ENCODE measurements at regions not wholly inside any gene's neighbourhood (a gene's known extent, or its start where the extent isn't known, plus 50 kb on each side); places are given as distances from the start of the nearest gene placed in this dataset.
"Not testable (repeated sequence)": the region's sequence is repeated elsewhere in the genome, so short reads cannot be mapped to it uniquely, and the experiment has no call there.

DNA sequence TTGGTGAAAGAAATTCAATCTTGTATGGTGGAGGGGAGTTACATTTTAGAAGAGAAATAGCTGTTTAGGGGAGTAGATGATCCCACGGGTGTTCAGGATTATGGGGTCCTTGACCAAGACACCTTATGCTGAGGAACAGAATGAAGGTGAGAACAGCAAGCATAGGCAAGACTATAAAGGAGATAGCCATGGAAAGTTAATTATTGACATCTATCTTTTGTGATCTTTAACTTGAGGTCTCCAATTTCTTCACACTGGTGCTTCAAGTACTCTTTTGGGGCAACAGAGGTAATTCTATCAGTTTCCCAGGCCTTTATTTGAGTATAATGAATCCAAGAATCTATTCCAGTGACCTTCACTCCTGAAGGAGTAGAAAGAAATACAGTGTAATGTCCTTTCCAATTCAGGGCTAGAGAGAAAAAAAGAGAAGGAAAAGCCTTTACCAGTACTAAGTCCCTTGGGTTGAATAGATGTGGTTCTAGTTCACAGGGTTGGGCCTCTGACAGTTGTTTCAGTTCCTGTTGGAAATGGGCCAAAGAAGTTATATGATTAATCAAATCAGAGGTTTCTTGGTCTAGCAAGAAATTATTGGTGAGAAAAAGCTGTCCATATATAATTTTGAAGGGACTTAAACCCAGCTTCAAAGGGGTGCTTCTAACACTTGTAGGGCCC is 2104.1 kb upstream of the ACO1 start:
- DNase-seq (ENCODE audit: insufficient read length, low spot score) (no peak), FAIRE-seq (no peak)

DNA sequence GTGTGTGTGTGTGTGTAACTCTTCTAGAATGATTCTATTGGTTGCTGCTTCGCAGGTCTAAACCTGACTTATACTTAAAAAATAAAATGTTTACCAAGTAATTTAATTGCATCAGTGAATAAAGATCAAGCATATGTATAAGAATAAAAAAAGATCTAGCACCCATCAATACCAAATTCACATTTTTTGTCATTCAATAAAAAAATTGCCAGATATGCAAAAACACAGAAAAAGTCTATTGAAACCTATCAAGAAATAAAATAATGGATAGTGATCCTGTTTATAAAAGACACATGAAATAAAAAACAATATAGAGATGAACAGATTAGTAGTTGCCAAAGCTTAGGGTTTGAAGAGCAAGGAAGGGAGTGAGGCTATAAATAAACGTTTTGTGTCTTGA is 2095.0 kb upstream of the ACO1 start:
- no peak for DNase-seq (ENCODE audit: insufficient read length, low spot score)
- FAIRE-seq = no peak

DNA sequence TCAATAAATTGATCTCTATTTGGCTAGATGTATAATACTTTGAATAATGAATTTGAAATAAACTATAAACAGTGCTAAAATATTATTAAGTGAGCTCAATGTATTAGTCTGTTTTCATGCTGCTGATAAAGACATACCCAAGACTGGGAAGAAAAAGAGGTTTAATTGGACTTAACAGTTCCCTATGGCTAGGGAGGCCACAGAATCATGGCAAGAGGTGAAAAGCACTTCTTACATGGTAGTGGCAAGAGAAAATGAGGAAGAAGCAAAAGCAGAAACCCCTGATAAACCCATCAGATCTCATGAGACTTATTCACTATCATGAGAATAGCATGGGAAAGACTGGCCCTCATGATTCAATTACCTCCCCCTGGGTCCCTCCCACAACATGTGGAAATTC is 2092.4 kb upstream of the ACO1 start:
- DNase-seq (ENCODE audit: insufficient read length, low spot score) = not testable (repeated sequence)

DNA sequence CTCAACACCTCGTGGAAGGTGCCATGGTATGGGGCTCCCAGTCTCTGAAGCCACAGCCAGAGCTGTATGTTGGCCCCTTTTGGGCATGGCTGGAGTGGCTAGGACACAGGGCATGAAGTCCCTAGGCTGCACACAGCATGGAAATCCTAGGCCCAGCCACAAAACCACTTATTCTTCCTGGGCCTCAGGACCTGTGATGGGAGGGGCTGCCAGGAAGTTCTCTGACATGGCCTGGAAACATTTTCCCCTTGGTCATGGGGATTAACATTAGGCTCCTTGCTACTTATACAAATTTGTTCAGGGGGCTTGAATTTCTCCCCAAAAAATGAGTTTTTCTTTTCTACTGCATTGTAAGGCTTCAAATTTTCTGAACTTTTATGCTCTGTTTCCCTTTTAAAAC is 2091.2 kb upstream of the ACO1 start:
- FAIRE-seq (no peak), DNase-seq (ENCODE audit: insufficient read length, low spot score) (no peak)

More for the DNA sequence above, 2092.4 kb upstream of the ACO1 start:
- not testable (repeated sequence) for FAIRE-seq

DNA sequence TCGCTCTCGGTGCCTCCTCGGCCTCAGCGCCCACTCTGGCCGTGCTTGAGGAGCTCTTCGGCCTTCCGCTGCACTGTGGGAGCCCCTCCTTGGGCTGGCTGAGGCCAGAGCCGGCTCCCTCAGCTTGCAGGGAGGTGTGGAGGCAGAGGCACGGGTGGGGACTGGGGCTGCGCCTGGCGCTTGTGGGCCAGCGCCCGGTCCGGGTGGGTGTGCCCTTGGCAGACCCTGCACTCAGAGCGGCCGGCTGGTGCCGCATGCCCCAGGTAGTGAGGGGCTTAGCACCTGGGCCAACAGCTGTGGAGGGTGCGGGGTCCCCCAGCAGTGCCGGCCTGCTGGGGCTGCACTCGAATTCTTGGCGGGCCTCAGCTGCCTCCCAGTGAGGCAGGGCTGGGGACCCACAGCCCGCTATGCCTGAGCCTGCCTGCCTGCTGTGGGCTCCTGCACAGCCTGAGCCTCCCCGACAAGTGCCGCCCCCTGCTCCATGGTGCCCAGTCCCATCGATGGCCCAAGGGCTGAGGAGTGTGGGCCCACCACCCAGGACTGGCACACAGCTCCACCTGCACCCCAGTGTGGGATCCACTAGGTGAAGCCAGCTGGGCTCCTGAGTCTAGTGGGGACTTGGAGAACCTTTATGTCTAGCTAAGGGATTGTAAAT is 2085.2 kb upstream of the ACO1 start:
- DNase-seq (ENCODE audit: insufficient read length, low spot score) = no peak
- FAIRE-seq = no peak

DNA sequence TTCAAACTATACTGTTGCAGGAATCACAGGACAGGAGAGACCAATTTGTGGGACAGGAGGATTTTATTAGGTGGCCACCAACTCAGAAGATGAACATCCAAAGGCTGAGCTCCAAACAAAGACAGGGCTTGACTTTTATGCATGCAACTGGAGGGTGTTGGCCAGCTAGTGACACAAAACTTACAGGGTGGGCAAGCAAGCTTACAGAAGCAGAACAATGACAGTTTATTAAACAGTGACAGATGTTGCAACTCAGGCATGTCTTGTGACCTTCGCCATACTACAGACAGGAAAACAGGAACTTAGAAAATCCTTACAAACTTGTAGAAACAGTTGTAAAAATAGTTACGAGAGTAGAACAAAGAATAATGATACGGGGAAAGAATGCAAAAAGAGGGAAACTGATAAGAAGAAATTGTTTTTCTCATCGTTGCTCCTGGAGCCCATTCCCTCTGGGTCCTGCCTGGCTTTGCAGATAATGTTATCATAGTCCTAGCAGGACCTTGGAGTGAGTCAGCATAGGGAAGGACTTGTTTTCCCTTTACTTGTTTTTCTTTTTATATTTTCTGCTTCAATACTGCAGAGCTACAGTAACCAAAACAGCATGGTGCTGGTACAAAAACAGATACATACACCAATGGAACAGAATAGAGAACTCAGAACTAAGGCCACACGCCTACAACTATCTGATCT is 2083.0 kb upstream of the ACO1 start:
- FAIRE-seq (no peak), DNase-seq (ENCODE audit: insufficient read length, low spot score) (no peak)

DNA sequence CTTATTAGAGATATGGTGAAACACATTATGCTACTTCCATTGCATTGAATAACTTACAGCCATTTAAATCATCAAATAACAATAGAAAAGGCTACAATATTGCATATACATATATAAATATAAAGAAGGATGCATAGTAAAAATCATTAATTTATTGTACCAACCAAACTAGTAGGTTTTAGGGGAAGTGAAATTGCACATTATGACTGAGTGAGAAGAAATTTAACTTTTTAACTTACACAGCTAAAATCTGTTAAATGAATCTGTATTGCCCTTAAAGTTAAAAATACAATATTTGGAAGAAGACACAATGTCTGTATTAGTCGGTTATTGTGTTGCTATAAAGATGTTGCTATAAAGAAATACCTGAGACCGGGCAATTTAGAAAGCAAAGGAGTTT is 2073.7 kb upstream of the ACO1 start:
- DNase-seq (ENCODE audit: insufficient read length, low spot score) (no peak), FAIRE-seq (no peak)

DNA sequence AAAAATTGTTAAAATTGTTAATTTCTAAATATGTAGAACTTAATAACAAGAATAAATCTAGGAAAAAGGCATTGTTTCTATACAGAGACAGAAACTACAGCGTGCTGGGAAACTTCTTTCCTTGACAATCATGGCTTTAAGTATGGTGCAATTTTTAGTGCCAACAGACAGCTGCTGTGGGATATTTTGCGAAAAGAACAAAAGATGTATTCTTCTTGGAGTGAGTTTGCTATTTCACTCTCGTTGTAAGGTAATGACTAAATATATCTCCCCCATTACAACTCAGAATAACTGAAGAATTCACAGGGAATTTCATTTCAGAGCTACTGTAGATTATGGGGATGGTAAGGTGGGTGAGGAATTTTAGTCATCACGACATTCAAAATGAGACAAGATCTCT is 2055.0 kb upstream of the ACO1 start:
- no peak for DNase-seq (ENCODE audit: insufficient read length, low spot score)
- no peak for FAIRE-seq

DNA sequence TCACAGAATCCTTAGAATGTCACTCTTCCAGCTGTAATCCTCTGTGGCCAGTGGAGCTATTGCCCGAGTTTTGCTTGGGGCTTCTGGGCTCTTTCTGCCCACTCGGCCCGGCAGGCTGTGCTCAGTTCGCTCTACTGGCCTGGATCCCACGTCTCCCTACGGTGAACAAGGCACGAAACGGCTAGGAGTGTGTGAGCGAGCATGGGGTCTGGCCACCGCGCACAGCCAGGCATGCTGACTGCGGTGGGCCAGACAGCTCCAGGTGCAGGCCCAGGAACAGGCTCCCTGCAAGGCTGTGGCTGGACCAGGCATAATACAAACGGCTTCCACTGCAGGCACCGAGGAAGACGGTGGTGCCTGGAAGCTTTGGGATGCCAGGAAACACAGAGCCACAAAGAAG is 2035.5 kb upstream of the ACO1 start:
- FAIRE-seq (no peak), DNase-seq (ENCODE audit: insufficient read length, low spot score) (no peak)

DNA sequence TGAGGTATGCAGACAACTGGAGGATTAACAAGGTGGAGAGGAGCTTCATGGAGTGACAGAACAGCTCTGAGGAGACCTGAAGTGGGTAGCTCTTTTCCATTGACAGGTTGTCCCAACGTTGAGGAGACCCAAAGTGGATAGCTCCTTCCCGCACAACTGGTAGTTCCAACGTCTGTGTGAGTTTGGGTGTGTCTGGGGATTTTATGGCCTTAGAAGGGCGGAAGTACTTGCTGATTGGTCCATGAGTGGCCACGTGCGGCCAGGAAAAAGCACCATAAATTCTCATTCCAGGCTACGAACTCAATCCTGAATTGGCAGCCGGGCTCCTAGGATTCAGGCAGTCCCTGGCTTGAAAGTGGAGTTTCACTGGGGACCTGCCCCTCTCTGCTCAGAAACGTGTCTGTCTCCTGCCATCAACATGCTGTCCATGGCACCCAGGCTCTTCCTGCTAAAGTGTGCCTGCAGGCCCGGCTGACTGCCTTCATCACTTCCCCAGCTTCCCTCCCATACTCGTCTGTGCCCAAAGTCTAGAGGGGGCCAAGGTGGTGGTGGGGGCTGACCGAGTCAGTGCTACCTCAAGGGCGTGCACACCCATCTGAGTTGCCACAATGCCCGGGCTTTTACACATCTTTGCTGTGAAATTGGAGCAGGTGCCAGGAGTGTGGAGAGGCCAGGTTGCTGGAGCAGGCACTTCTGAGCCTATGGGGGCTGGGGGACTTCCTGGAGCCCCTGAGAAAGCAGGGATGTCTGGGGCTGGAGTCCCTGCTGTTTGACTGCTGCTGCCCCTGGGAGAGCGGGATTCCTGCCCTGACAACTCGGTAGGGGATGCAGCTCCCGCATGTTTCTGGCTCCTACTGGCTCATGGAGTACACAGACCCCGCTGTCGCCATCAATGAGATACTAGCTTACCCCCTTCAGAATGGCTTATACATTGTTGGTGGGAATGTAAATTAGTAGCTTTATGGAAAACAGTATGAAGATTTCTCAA is 2034.6 kb upstream of the ACO1 start:
- FAIRE-seq (no peak), DNase-seq (ENCODE audit: insufficient read length, low spot score) (no peak)

DNA sequence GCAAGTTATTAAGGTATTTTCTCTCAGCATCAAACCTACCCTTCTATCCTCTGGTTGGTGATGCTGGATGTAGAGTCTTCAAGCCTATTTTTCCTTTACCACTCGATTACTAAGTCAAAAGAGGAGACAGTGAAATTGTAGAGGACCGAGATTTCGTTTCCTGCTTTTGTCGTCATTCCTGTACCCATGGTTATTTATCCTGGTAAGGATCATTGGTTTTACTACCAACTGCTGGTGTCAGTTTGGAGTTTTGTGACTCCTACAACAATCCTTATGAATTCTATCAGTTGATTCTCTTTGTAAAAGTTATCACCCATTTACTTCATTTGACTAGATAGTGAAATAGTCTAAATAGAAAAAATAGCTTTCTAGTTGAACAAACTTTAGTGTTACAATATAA is 2028.2 kb upstream of the ACO1 start:
- no peak for DNase-seq (ENCODE audit: insufficient read length, low spot score)
- no peak for FAIRE-seq

DNA sequence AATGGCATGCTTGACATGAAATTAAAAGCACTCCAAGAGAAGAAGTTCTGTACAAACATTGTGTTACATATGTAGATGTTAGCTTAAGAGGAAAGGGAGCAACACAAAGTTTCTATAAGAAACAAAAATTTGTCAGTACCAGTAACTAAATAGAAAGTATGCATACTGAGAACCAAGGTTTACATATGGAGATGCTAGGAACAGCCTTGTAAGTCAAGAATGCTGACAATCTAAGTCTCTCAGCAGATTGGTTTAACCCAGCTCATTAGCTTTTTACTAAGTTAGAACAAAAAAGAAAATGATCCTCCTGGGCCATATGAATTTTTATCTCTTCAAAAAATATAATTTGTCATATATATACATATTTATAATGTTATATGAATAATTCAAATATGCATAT is 2022.1 kb upstream of the ACO1 start:
- DNase-seq (ENCODE audit: insufficient read length, low spot score) = no peak
- no peak for FAIRE-seq

DNA sequence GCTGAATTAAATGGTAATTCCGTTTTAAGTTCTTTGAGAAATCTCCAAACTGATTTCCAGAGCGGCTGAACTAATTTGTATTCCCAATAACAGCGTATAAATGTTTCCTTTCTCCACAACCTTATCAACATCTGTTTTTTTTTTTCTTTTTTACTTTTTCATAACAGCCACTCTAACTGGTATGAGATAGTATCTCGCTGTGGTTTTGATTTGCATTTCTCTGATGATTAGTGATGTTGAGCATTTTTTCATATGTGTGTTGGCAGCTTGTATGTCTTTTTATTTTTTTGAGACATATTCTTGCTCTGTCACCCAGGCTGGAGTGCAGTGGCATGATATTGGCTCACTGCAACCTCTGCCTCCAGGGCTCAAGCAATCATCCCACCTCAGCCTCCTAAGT is 2018.3 kb upstream of the ACO1 start:
- not testable (repeated sequence) for FAIRE-seq; DNase-seq (ENCODE audit: insufficient read length, low spot score)

DNA sequence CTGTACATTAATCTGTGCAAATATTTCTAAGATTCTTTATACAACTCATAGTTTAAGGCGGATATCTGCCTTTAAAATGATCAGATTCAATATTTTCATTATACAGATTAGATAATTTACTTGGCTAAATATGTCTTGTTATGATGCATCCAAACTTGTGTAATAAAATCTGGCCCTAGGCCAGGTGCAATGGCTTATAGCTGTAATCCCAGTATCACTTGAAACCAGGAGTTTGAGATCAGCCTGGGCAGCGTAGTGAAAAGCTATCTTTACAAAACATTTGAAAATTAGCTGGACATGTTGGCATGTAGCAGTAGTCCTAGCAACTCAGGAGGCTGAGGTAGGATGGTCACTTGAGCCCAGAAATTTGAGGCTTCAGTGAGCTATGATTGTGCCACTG is 2002.2 kb upstream of the ACO1 start:
- DNase-seq (ENCODE audit: insufficient read length, low spot score) (no peak), FAIRE-seq (no peak)

DNA sequence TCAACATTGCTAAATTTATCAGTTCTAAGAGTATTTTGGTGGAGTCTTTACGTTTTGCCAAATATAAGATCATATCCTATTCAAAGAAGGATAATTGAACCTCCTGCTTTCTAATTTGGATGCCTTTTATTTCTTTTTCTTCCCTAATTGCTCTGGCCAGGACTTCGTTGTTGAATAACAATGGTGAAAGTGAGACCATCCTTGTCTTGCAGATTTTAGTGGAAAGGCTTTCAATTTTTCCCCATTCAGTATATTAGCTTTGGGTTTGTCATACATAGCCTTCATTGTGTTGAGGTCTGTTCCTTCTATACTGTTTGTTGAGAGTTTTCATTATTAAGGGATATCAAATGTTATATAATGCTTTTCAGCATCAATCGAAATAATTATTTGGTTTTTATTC is 1974.2 kb upstream of the ACO1 start:
- DNase-seq (ENCODE audit: insufficient read length, low spot score) (no peak), FAIRE-seq (no peak)

DNA sequence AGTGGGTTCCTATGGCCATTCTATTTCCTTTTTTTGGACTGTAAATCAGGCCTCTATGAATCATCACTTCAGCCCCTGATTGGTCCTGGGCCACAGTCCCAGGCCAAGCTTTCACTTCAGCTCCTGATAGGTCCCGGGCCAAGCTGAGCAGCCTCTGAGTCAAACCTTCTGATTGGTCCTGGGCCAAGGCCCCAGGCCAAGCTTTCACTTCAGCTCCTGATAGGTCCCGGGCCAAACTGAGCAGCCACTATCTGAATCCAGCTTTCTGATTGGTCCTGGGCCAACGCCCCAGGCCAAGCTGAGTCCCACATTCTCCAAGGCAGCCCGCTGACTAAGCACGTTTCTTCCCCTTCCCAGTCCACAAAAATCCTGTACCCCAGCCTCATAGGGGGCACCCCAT is 1972.9 kb upstream of the ACO1 start:
- no peak for FAIRE-seq
- no peak for DNase-seq (ENCODE audit: insufficient read length, low spot score)

DNA sequence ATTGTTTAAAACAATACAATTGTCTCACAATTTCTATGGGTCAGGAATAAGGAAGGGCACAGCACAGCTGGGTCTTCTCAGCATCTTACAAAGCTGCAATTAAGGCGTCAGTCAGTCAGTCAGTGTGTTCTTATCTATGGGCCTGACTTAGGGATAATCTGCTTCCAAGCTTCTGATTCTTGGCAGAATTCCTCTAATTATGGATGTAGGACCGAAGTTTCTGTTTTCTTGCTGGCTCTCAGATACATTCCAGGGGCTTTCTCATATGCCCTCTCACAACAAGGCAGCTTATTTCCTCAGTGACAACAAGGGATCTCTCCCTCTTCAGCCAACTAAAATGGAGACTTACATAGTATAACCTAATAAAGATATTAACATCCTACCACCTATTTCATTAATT is 1925.3 kb upstream of the ACO1 start:
- no peak for DNase-seq (ENCODE audit: insufficient read length, low spot score)
- FAIRE-seq = no peak

DNA sequence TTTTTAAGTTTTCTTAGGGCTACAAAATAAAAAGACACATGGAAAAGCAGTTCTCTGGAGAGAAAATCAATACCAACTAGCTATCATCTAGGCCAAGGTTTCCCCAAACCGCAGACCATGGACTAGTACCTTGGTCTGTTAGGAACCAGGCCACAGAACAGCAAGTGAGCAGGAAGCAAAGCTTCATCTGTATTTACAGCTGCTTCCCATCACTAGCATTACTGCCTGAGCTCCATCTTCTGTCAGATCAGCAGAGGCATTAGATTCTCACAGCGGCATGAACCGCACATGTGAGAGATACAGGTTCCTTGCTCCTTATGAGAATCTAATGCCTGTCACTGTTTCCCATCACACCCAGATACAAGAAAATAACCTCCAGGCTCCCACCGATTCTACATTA is 1907.6 kb upstream of the ACO1 start:
- DNase-seq (ENCODE audit: insufficient read length, low spot score) (no peak), FAIRE-seq (no peak)

DNA sequence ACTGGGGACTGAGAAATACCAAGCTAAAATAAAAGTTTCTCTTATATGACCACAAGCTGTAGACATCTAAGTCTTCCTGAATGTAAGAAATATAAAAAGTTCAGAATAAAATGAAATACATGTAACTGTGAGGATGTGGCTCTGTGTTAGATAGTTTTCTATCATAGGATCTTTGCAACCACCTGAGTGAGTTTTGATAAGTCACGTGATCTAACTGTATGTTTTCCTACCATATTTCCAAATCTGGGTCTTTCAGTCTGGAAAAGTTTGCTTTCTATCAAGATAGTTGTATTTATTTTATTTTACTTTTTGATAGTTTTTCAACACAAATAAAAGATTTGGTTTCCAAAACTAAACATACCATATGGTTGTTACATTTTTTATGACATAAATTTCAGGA is 1905.8 kb upstream of the ACO1 start:
- DNase-seq (ENCODE audit: insufficient read length, low spot score) = no peak
- FAIRE-seq = no peak

DNA sequence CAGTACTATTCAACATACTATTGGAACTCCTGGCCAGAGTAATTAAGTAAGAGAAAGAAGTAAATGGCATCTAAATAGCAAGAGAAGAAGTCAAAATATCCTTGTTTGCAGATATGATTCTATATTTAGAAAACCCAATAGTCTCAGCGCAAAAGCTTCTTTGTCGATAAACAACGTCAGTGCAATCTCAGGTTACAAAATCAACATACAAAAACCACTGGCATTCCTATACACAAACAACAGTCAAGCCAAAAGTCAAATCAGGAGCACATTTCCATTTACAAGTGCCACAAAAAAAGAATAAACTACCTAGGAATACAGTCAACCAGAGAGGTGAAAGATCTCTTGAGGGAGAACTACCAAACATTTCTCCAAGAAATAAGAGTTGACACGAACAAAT is 1901.9 kb upstream of the ACO1 start:
- no peak for FAIRE-seq
- no peak for DNase-seq (ENCODE audit: insufficient read length, low spot score)

DNA sequence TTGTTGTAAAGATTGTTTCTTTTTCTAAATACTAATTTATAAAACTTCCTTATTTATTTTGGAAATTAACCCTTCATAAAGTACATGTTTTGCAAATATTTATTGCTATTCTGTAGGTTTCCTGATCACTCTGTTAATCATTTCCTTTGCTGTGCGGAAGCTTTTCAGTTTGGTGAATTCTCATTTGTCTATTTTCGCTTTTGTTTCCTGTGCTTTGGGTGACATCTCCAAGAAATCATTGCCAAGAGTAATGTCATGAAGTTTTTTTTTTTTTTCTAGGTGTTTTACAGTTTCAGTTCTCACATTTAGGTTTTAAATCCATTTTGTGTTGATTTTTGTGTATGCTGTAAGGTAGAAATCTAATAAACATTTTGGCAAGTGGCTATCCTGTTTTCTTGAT is 1899.8 kb upstream of the ACO1 start:
- no peak for FAIRE-seq
- DNase-seq (ENCODE audit: insufficient read length, low spot score) = no peak
